ENCODE measurements at regions not wholly inside any gene's neighbourhood (a gene's known extent, or its start where the extent isn't known, plus 50 kb on each side); places are given as distances from the start of the nearest gene placed in this dataset.

GRCh38 chr17:56740481-56740880 lies 93.2 kb downstream of the C17orf67 start:
- TF ChIP-seq, protein P1, sequence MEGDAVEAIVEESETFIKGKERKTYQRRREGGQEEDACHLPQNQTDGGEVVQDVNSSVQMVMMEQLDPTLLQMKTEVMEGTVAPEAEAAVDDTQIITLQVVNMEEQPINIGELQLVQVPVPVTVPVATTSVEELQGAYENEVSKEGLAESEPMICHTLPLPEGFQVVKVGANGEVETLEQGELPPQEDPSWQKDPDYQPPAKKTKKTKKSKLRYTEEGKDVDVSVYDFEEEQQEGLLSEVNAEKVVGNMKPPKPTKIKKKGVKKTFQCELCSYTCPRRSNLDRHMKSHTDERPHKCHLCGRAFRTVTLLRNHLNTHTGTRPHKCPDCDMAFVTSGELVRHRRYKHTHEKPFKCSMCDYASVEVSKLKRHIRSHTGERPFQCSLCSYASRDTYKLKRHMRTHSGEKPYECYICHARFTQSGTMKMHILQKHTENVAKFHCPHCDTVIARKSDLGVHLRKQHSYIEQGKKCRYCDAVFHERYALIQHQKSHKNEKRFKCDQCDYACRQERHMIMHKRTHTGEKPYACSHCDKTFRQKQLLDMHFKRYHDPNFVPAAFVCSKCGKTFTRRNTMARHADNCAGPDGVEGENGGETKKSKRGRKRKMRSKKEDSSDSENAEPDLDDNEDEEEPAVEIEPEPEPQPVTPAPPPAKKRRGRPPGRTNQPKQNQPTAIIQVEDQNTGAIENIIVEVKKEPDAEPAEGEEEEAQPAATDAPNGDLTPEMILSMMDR (IDR thresholded peaks at IDR 0.05): no peak
- no peak for TF ChIP-seq EZH2 (IDR thresholded peaks at IDR 0.05)
- TF ChIP-seq EZH2phosphoT487 (IDR thresholded peaks at IDR 0.05): no peak
